ENCODE measurements at regions not wholly inside any gene's neighbourhood (a gene's known extent, or its start where the extent isn't known, plus 50 kb on each side); places are given as distances from the start of the nearest gene placed in this dataset.

DNA sequence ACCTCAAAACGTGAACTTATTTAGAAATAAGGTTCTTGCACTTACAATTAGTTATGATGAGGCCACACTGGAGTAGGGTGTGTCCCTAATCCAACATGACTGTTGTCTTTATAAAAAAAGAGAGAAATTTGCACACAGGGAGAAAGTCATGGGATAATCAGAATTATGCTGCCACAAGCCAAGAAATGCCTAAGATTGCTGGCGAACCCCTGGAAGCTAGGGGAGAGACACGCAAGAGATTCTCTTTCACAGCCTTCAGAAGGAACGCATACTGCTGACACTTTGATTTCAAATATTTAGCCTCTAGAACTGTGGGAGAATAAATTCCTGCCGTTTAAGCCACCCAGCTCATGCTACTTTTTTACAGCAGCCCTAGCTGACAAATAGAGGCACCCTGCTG is 138.3 kb downstream of the CCDC71L start:
- peaks cover 4 to 6% of the 10 kb centered on the region in 2 experiments for H3K4me1 ChIP-seq (ENCODE audit: control insufficient read depth in 1 of 2, extremely low read depth in 1 of 2, insufficient read depth in 2 of 2, low read length in 2 of 2)
- Mint-ChIP-seq H3K4me3 (no peak overlapping the region), H3K9me3 (no peaks in the 10 kb centered on the region), H3K4me1 (peaks cover 17 to 22% (median 18%) of the 10 kb centered on the region in 3 donors), H3K36me3 (no peaks in the 10 kb centered on the region), H3K27me3 (peaks cover 19 to 23% of the 10 kb centered on the region in 2 donors), H3K27ac (no peak overlapping the region)
- WGBS (ENCODE audit: insufficient coverage) = 90% methylated on average over 2 of the region's 5 CpGs
- no peaks in the 10 kb centered on the region for H3K36me3 ChIP-seq (ENCODE audit: control insufficient read depth in 2 of 2, extremely low read depth in 1 of 2, insufficient read depth in 1 of 2, low read length in 1 of 2)
- POLR2A ChIA-PET = no interaction called here
- H3K9me3 ChIP-seq = no peaks in the 10 kb centered on the region
- ATAC-seq (replicated peaks in 1 of 4) (no peak), DNase-seq (no peak)
- peaks cover 0 to 6% of the 10 kb centered on the region in 2 experiments for H3K27me3 ChIP-seq (replicated peaks in 1 of 2; ENCODE audit: control insufficient read depth in 2 of 2, extremely low read depth in 1 of 2, insufficient read depth in 2 of 2, low read length in 1 of 2)
- H3K4me3 ChIP-seq (ENCODE audit: control insufficient read depth in 1 of 2, extremely low read depth in 1 of 2, low read length in 1 of 2) = no peak overlapping the region
- CTCF ChIA-PET = no interaction called here
- no peak overlapping the region for H3K27ac ChIP-seq (ENCODE audit: low read length)

GRCh38 chr7:106521541-106521940 is 139.4 kb downstream of the CCDC71L start:
- Histone ChIP-seq H3K9me3 (no peaks in the 10 kb centered on the region), H3K27me3 (replicated peaks in 1 of 2; ENCODE audit: control insufficient read depth in 2 of 2, extremely low read depth in 1 of 2, insufficient read depth in 2 of 2, low read length in 1 of 2) (peaks cover 0 to 6% of the 10 kb centered on the region in 2 experiments), H3K36me3 (ENCODE audit: control insufficient read depth in 2 of 2, extremely low read depth in 1 of 2, insufficient read depth in 1 of 2, low read length in 1 of 2) (no peaks in the 10 kb centered on the region), H3K4me1 (ENCODE audit: control insufficient read depth in 1 of 2, extremely low read depth in 1 of 2, insufficient read depth in 2 of 2, low read length in 2 of 2) (peaks cover 4 to 6% of the 10 kb centered on the region in 2 experiments), H3K4me3 (ENCODE audit: control insufficient read depth in 1 of 2, extremely low read depth in 1 of 2, low read length in 1 of 2) (no peak overlapping the region), H3K27ac (ENCODE audit: low read length) (no peak overlapping the region)
- ChIA-PET CTCF (no interaction called here), POLR2A (interaction anchor here in 1 of 2 donors (0.6 kb wide), 1 partner anchor 73 kb away, joined by 3 read pairs; no protein-coding TSS in a partner anchor)
- no peak overlapping the region for H3K4me3 Mint-ChIP-seq
- peaks cover 25% of the 10 kb centered on the region in 2 donors for H3K27me3 Mint-ChIP-seq
- H3K4me1 Mint-ChIP-seq = peaks cover 17 to 22% (median 18%) of the 10 kb centered on the region in 3 donors
- no peak overlapping the region for H3K27ac Mint-ChIP-seq
- DNase-seq = no peak
- no peaks in the 10 kb centered on the region for H3K36me3 Mint-ChIP-seq
- no peak for ATAC-seq (replicated peaks in 1 of 4)
- H3K9me3 Mint-ChIP-seq = no peaks in the 10 kb centered on the region
- whole genome bisulfite sequencing (ENCODE audit: insufficient coverage) = 58% methylated on average over 1 of the region's 2 CpGs

DNA sequence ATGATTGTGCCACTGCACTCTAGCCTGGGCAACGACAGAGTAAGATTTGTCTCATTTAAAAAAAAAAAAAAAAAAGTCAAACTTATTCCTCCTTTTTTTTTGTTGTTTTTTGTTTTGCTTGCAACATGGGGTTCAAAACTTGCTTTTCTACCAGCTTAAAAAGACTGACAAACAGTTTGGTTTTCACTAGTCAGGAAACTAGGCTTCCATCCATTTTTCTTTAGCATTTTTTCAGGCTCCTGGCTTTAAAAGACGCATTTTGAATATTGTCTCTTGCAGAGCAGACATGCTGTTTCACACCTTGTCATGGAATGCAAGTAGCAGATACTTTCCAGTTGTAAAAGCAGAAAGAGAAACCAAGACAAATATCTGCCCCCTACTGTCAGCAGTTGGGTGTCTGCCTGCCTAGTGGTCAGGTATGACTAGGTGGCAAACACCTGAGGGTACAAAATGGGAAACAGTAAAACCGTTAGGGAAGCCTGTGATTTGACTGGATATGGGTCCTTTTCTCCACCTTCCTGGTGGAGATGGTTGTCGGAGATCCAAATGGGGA is 139.9 kb downstream of the CCDC71L start:
- 40% methylated on average over 1 of the region's 4 CpGs for WGBS (ENCODE audit: insufficient coverage)
- ChIA-PET CTCF (no interaction called here), POLR2A (interaction anchor here in 1 of 2 donors (0.6 kb wide), 1 partner anchor 72 kb away, joined by 3 read pairs; no protein-coding TSS in a partner anchor)
- Histone ChIP-seq H3K9me3 (no peaks in the 10 kb centered on the region), H3K27me3 (replicated peaks in 1 of 2; ENCODE audit: control insufficient read depth in 2 of 2, extremely low read depth in 1 of 2, insufficient read depth in 2 of 2, low read length in 1 of 2) (peaks cover 0 to 6% of the 10 kb centered on the region in 2 experiments), H3K4me3 (ENCODE audit: control insufficient read depth in 1 of 2, extremely low read depth in 1 of 2, low read length in 1 of 2) (no peak overlapping the region), H3K4me1 (ENCODE audit: control insufficient read depth in 1 of 2, extremely low read depth in 1 of 2, insufficient read depth in 2 of 2, low read length in 2 of 2) (peaks cover 4 to 6% of the 10 kb centered on the region in 2 experiments), H3K36me3 (ENCODE audit: control insufficient read depth in 2 of 2, extremely low read depth in 1 of 2, insufficient read depth in 1 of 2, low read length in 1 of 2) (no peaks in the 10 kb centered on the region), H3K27ac (ENCODE audit: low read length) (no peak overlapping the region)
- Mint-ChIP-seq H3K27me3 (peaks cover 25 to 28% of the 10 kb centered on the region in 2 donors), H3K36me3 (no peaks in the 10 kb centered on the region), H3K4me1 (peaks cover 17 to 22% (median 18%) of the 10 kb centered on the region in 3 donors), H3K27ac (no peak overlapping the region), H3K4me3 (no peak overlapping the region), H3K9me3 (no peaks in the 10 kb centered on the region)
- ATAC-seq (replicated peaks in 1 of 4) = no peak
- no peak for DNase-seq

DNA sequence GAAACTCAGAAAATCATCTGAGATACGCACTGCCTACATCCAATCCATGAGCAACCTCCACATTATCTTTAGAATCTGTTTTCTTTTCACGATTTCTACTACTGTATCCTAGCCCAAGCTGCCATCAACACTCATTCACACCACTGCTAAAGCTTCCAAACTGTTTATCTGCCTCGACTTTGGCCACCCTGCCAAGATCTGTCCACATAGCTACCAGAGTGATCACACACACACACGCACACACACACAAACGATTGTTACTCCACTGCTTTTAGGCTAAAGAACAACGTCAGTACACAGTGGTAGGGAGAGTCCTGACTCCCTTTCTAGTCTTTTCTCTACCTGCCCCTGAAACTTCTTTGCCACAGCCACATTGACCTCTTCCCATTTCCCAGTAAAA is 142.0 kb downstream of the CCDC71L start:
- Mint-ChIP-seq H3K4me3 (no peak overlapping the region), H3K27me3 (peaks cover 25 to 30% of the 10 kb centered on the region in 2 donors), H3K27ac (no peak overlapping the region), H3K9me3 (no peaks in the 10 kb centered on the region), H3K4me1 (peaks cover 4 to 6% (median 6%) of the 10 kb centered on the region in 3 donors), H3K36me3 (no peaks in the 10 kb centered on the region)
- H3K27ac ChIP-seq (ENCODE audit: low read length) = no peak overlapping the region
- DNase-seq (no peak), ATAC-seq (replicated peaks in 1 of 4) (no peak)
- no peaks in the 10 kb centered on the region for H3K9me3 ChIP-seq
- WGBS (ENCODE audit: insufficient coverage) = 77% methylated on average over 6 of the region's 6 CpGs
- no peaks in the 10 kb centered on the region for H3K36me3 ChIP-seq (ENCODE audit: control insufficient read depth in 2 of 2, extremely low read depth in 1 of 2, insufficient read depth in 1 of 2, low read length in 1 of 2)
- H3K4me3 ChIP-seq (ENCODE audit: control insufficient read depth in 1 of 2, extremely low read depth in 1 of 2, low read length in 1 of 2) = no peak overlapping the region
- H3K27me3 ChIP-seq (replicated peaks in 1 of 2; ENCODE audit: control insufficient read depth in 2 of 2, extremely low read depth in 1 of 2, insufficient read depth in 2 of 2, low read length in 1 of 2) = peaks cover 0 to 6% of the 10 kb centered on the region in 2 experiments
- ChIA-PET CTCF (no interaction called here), POLR2A (no interaction called here)
- no peaks in the 10 kb centered on the region for H3K4me1 ChIP-seq (ENCODE audit: control insufficient read depth in 1 of 2, extremely low read depth in 1 of 2, insufficient read depth in 2 of 2, low read length in 2 of 2)

DNA sequence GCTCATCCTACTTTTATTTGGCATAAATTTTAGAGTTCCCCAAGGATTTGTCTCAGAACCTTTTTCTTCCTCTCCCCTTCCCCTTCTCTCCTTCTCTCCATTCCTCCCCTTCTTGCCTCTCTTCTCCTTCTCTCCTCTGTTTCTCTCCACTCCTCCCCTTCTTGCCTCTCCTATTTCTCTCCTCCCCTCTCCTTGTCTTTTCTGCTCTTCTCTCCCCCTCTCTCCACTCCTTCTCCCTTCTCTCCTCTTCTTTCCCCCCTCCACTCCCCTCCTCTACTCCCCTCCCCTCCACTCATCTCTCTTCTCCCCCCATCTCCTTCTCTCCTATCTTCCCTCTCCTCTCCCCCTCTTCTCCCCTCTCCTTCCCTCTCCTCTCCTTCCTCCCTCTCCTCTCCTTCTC is 142.7 kb downstream of the CCDC71L start:
- Mint-ChIP-seq H3K27me3 (peaks cover 19 to 27% of the 10 kb centered on the region in 2 donors), H3K4me1 (peaks cover 0 to 2% (median 0%) of the 10 kb centered on the region in 3 donors), H3K4me3 (no peak overlapping the region), H3K36me3 (no peaks in the 10 kb centered on the region), H3K27ac (no peak overlapping the region), H3K9me3 (no peaks in the 10 kb centered on the region)
- Histone ChIP-seq H3K36me3 (ENCODE audit: control insufficient read depth in 2 of 2, extremely low read depth in 1 of 2, insufficient read depth in 1 of 2, low read length in 1 of 2) (no peaks in the 10 kb centered on the region), H3K4me3 (ENCODE audit: control insufficient read depth in 1 of 2, extremely low read depth in 1 of 2, low read length in 1 of 2) (no peak overlapping the region), H3K9me3 (no peaks in the 10 kb centered on the region), H3K27ac (ENCODE audit: low read length) (no peak overlapping the region), H3K27me3 (replicated peaks in 1 of 2; ENCODE audit: control insufficient read depth in 2 of 2, extremely low read depth in 1 of 2, insufficient read depth in 2 of 2, low read length in 1 of 2) (peaks cover 0 to 3% of the 10 kb centered on the region in 2 experiments), H3K4me1 (ENCODE audit: control insufficient read depth in 1 of 2, extremely low read depth in 1 of 2, insufficient read depth in 2 of 2, low read length in 2 of 2) (no peaks in the 10 kb centered on the region)
- DNase-seq (no peak), ATAC-seq (replicated peaks in 1 of 4) (no peak)
- ChIA-PET CTCF (no interaction called here), POLR2A (no interaction called here)

DNA sequence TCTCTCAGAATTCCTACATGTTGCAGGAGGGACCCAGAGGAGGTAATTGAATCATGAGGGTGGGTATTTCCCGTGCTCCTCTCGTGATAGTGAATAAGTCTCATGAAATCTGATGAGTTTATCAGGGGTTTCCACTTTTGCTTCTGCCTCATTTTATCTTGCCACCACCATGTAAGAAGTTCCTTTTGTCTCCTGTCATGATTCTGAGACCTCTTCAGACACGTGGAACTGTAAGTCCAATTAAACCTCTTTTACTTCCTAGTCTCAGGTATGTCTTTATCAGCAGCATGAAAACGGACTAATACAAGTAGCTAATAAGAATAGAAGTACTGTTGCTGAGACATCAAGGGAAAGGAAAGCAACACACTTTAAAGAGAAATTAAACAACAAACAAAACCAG is 143.4 kb downstream of the CCDC71L start:
- POLR2A ChIA-PET = no interaction called here
- no peak overlapping the region for H3K27ac ChIP-seq (ENCODE audit: low read length)
- peaks cover 0 to 2% (median 0%) of the 10 kb centered on the region in 3 donors for H3K4me1 Mint-ChIP-seq
- no peaks in the 10 kb centered on the region for H3K9me3 Mint-ChIP-seq
- ATAC-seq (replicated peaks in 1 of 4) = no peak
- no peak overlapping the region for H3K4me3 Mint-ChIP-seq
- no peak for DNase-seq
- CTCF ChIA-PET = no interaction called here
- H3K27ac Mint-ChIP-seq = no peak overlapping the region
- H3K36me3 Mint-ChIP-seq = no peaks in the 10 kb centered on the region
- no peaks in the 10 kb centered on the region for H3K4me1 ChIP-seq (ENCODE audit: control insufficient read depth in 1 of 2, extremely low read depth in 1 of 2, insufficient read depth in 2 of 2, low read length in 2 of 2)
- no peaks in the 10 kb centered on the region for H3K9me3 ChIP-seq
- peaks cover 0 to 3% of the 10 kb centered on the region in 2 experiments for H3K27me3 ChIP-seq (replicated peaks in 1 of 2; ENCODE audit: control insufficient read depth in 2 of 2, extremely low read depth in 1 of 2, insufficient read depth in 2 of 2, low read length in 1 of 2)
- no peak overlapping the region for H3K4me3 ChIP-seq (ENCODE audit: control insufficient read depth in 1 of 2, extremely low read depth in 1 of 2, low read length in 1 of 2)
- peaks cover 19 to 27% of the 10 kb centered on the region in 2 donors for H3K27me3 Mint-ChIP-seq
- no peaks in the 10 kb centered on the region for H3K36me3 ChIP-seq (ENCODE audit: control insufficient read depth in 2 of 2, extremely low read depth in 1 of 2, insufficient read depth in 1 of 2, low read length in 1 of 2)
- no CpG with 5 or more reads among the region's 4 CpGs for WGBS (ENCODE audit: insufficient coverage)

Data from T-cell (primary cell).